ENCODE measurements at regions not wholly inside any gene's neighbourhood (a gene's known extent, or its start where the extent isn't known, plus 50 kb on each side); places are given as distances from the start of the nearest gene placed in this dataset.

DNA sequence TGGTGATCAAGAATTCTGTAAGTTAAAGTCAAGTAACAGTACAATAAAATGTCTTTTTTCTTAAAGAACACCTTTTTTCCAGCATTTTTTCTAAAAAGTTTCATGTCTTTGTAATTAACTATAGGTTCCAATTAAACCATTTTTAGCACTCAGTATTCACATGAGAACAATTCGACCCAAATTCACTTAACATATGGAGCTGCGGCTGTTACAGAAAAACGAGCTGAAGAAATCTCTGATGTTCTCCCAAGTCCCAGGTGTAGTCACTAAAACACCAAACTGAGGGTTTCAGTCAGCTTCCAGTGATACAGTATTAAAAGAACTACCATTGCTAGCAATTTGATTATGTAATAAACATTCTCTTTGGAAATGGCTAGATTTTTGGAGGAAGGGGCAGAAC, 117.6 kb downstream of the TNFSF13B start:
- TF ChIP-seq, protein P1, sequence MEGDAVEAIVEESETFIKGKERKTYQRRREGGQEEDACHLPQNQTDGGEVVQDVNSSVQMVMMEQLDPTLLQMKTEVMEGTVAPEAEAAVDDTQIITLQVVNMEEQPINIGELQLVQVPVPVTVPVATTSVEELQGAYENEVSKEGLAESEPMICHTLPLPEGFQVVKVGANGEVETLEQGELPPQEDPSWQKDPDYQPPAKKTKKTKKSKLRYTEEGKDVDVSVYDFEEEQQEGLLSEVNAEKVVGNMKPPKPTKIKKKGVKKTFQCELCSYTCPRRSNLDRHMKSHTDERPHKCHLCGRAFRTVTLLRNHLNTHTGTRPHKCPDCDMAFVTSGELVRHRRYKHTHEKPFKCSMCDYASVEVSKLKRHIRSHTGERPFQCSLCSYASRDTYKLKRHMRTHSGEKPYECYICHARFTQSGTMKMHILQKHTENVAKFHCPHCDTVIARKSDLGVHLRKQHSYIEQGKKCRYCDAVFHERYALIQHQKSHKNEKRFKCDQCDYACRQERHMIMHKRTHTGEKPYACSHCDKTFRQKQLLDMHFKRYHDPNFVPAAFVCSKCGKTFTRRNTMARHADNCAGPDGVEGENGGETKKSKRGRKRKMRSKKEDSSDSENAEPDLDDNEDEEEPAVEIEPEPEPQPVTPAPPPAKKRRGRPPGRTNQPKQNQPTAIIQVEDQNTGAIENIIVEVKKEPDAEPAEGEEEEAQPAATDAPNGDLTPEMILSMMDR (conservative IDR thresholded peaks at IDR 0.05) = no peak
- no peak for TF ChIP-seq ZFX (IDR thresholded peaks at IDR 0.05)
